ENCODE measurements at regions not wholly inside any gene's neighbourhood (a gene's known extent, or its start where the extent isn't known, plus 50 kb on each side); places are given as distances from the start of the nearest gene placed in this dataset.

- DNase-seq (ENCODE audit: low read depth in 2 of 2): no peak
Measured at GRCh38 chr2:181149056-181149455, 168.7 kb downstream of the UBE2E3 start.

- DNase-seq (ENCODE audit: low read depth in 2 of 2): no peak
Measured at GRCh38 chr2:181152226-181152625, 171.8 kb downstream of the UBE2E3 start.

- DNase-seq (ENCODE audit: low read depth in 2 of 2): no peak
Measured at GRCh38 chr2:181152701-181153100, 172.3 kb downstream of the UBE2E3 start.

- no peak for DNase-seq (ENCODE audit: low read depth in 2 of 2)
Measured at GRCh38 chr2:181153886-181154285, 173.5 kb downstream of the UBE2E3 start.

GRCh38 chr2:181157326-181157725, 176.9 kb downstream of the UBE2E3 start:
- no peak for DNase-seq (ENCODE audit: low read depth in 2 of 2)

- no peak for DNase-seq (ENCODE audit: low read depth in 2 of 2)
Measured at GRCh38 chr2:181158427-181158826, 178.0 kb downstream of the UBE2E3 start.

- DNase-seq (ENCODE audit: low read depth in 2 of 2): no peak
Measured at GRCh38 chr2:181161615-181162014, 181.2 kb downstream of the UBE2E3 start.

GRCh38 chr2:181163139-181163538, 182.7 kb downstream of the UBE2E3 start:
- no peak for DNase-seq (ENCODE audit: low read depth in 2 of 2)

- DNase-seq (ENCODE audit: low read depth in 2 of 2): no peak
Measured at GRCh38 chr2:181163691-181164090, 183.3 kb downstream of the UBE2E3 start.

- no peak for DNase-seq (ENCODE audit: low read depth in 2 of 2)
Measured at GRCh38 chr2:181164699-181165098, 184.3 kb downstream of the UBE2E3 start.

- no peak for DNase-seq (ENCODE audit: low read depth in 2 of 2)
Measured at GRCh38 chr2:181165199-181165868, 184.9 kb downstream of the UBE2E3 start.

- no peak for DNase-seq (ENCODE audit: low read depth in 2 of 2)
Measured at GRCh38 chr2:181169503-181169902, 189.1 kb downstream of the UBE2E3 start.

GRCh38 chr2:181170256-181170655, 189.9 kb downstream of the UBE2E3 start:
- no peak for DNase-seq (ENCODE audit: low read depth in 2 of 2)

- no peak for DNase-seq (ENCODE audit: low read depth in 2 of 2)
Measured at GRCh38 chr2:181172676-181173075, 192.3 kb downstream of the UBE2E3 start.

- DNase-seq (ENCODE audit: low read depth in 2 of 2): no peak
Measured at GRCh38 chr2:181174611-181175580, 194.5 kb downstream of the UBE2E3 start.

GRCh38 chr2:181176540-181176939, 196.1 kb downstream of the UBE2E3 start:
- no peak for DNase-seq (ENCODE audit: low read depth in 2 of 2)

- DNase-seq (ENCODE audit: low read depth in 2 of 2): no peak
Measured at GRCh38 chr2:181177376-181177775, 197.0 kb downstream of the UBE2E3 start.

GRCh38 chr2:181178130-181178529, 197.7 kb downstream of the UBE2E3 start:
- DNase-seq (ENCODE audit: low read depth in 2 of 2): no peak

- peak in 1 of 2 donors; percentile 27 for DNase-seq (ENCODE audit: low read depth in 2 of 2)
Measured at GRCh38 chr2:181178823-181179412, 198.5 kb downstream of the UBE2E3 start.

GRCh38 chr2:181183878-181184542, 203.6 kb downstream of the UBE2E3 start:
- DNase-seq (ENCODE audit: low read depth in 2 of 2): no peak

GRCh38 chr2:181185421-181185820, 205.0 kb downstream of the UBE2E3 start:
- DNase-seq (ENCODE audit: low read depth in 2 of 2): no peak

GRCh38 chr2:181185948-181186347, 205.5 kb downstream of the UBE2E3 start:
- no peak for DNase-seq (ENCODE audit: low read depth in 2 of 2)

Data from activated CD4-positive, alpha-beta T cell treated with anti-CD3 and anti-CD28 coated beads for 24 hours (primary cell).